Prostate gland (tissue), 2 donors: ENCODE measurements at regions not wholly inside any gene's neighbourhood (a gene's known extent, or its start where the extent isn't known, plus 50 kb on each side); places are given as distances from the start of the nearest gene placed in this dataset.

Experiments
- DNase-seq: peaks from one replicate; pipeline ENCODE4 v3.0.0-alpha.2; 2019; ENCODE audit warnings: low spot score
- H3K27ac ChIP-seq, 2 donors: fragments of 200-600 bp; sonication (generic); 2 replicates each; pipeline ENCODE4 v1.5.1; 2017 to 2019
- H3K27me3 ChIP-seq: fragments of 200-600 bp; sonication (generic); replicated peaks from 2 replicates; pipeline ENCODE4 v1.5.1; 2019; ENCODE audit not compliant: insufficient read depth
- H3K36me3 ChIP-seq, 2 donors: fragments of 200-600 bp; sonication (generic); 1 replicate in 1 of 2; 2 replicates in 1 of 2; pipeline versions ENCODE4 v1.5.1 to v1.8.1; 2017 to 2019
- H3K4me1 ChIP-seq: fragments of 200-600 bp; sonication (generic); replicated peaks from 2 replicates; pipeline ENCODE4 v1.5.1; 2019
- H3K4me3 ChIP-seq, 2 donors: fragments of 200-600 bp; sonication (generic); 2 replicates each; pipeline ENCODE4 v1.5.1; 2017 to 2019
- H3K9me3 ChIP-seq: fragments of 200-600 bp; sonication (generic); 2 replicates; pipeline ENCODE4 v1.5.1; 2017
- CTCF ChIP-seq, 4 experiments: fragments of 200-600 bp in 2 of 4; fragments of 450-650 bp in 2 of 4; sonication (generic) in 2 of 4; IDR thresholded peaks; 1 replicate in 3 of 4; 2 replicates in 1 of 4; pipeline ENCODE4 v1.5.1; 2016 to 2019; ENCODE audit warnings: antibody characterized with exemption in 4 of 4, mild to moderate bottlenecking in 2 of 4, moderate library complexity in 2 of 4
- POLR2A ChIP-seq: fragments of 450-650 bp; IDR thresholded peaks from one replicate; pipeline ENCODE4 v1.6.1; 2016; ENCODE audit warnings: antibody characterized with exemption, mild to moderate bottlenecking
- POLR2AphosphoS5 ChIP-seq: sonication (generic); formaldehyde crosslinking; IDR thresholded peaks from one replicate; pipeline ENCODE4 v1.6.1; 2017; ENCODE audit warnings: antibody characterized with exemption
- whole genome bisulfite sequencing: methylation state at CpG from one replicate; pipeline ENCODE4 v1.1.5; 2018; 5-methylcytosine and 5-hydroxymethylcytosine counted together
- intact Hi-C: fragments of 100-400 bp; cut with DNase I; formaldehyde crosslinking; loops from one replicate; pipeline ENCODE4 v1.14.2; 2022

- TF ChIP-seq POLR2A (no peak), CTCF (IDR thresholded peaks at IDR 0.05) (peak in 3 of 4 experiments; percentile 58 to 60 (median 59))
- no peaks in the 10 kb centered on the region for H3K9me3 ChIP-seq
- intact Hi-C loops: no loop called here
- no peaks in the 10 kb centered on the region for H3K4me1 ChIP-seq
- no peak overlapping the region for H3K4me3 ChIP-seq
- no peaks in the 10 kb centered on the region for H3K36me3 ChIP-seq
- no peak overlapping the region for H3K27ac ChIP-seq
- peak; percentile 43 for DNase-seq
- 62% methylated on average over 9 of the region's 9 CpGs for WGBS
- H3K27me3 ChIP-seq: no peaks in the 10 kb centered on the region
Measured at GRCh38 chr3:132210476-132211346, 106.5 kb upstream of the ACP3 start.

- TF ChIP-seq POLR2AphosphoS5: no peak
- no peak for TF ChIP-seq POLR2A
- no peak for TF ChIP-seq CTCF (IDR thresholded peaks at IDR 0.05)
- no peak overlapping the region for H3K4me3 ChIP-seq
Measured at GRCh38 chr3:132211896-132212295, 105.3 kb upstream of the ACP3 start.

GRCh38 chr3:132218817-132219755 lies 98.1 kb upstream of the ACP3 start:
- no peaks in the 10 kb centered on the region for H3K27me3 ChIP-seq
- no peak overlapping the region for H3K4me3 ChIP-seq
- WGBS: 21% methylated on average over 3 of the region's 3 CpGs
- no peaks in the 10 kb centered on the region for H3K9me3 ChIP-seq
- peaks cover 5% of the 10 kb centered on the region for H3K4me1 ChIP-seq
- TF ChIP-seq CTCF (IDR thresholded peaks at IDR 0.05) (no peak), POLR2A (no peak), POLR2AphosphoS5 (peak; percentile 73)
- peak; percentile 35 for DNase-seq
- no peaks in the 10 kb centered on the region for H3K36me3 ChIP-seq
- peak overlapping the region; percentile 72 to 91 for H3K27ac ChIP-seq
- intact Hi-C loops: no loop called here

More at GRCh38 chr3:132211896-132212295, 105.3 kb upstream of the ACP3 start:
- no peak for DNase-seq
- Histone ChIP-seq H3K27me3 (no peaks in the 10 kb centered on the region), H3K9me3 (no peaks in the 10 kb centered on the region), H3K4me1 (no peaks in the 10 kb centered on the region), H3K36me3 (no peaks in the 10 kb centered on the region), H3K27ac (no peak overlapping the region)
- intact Hi-C loops: no loop called here

- H3K27ac ChIP-seq: peak overlapping the region; percentile 72 to 91
- 40% methylated on average over 4 of the region's 4 CpGs for WGBS
- no peaks in the 10 kb centered on the region for H3K27me3 ChIP-seq
- no peak overlapping the region for H3K4me3 ChIP-seq
- peaks cover 5% of the 10 kb centered on the region for H3K4me1 ChIP-seq
- no peaks in the 10 kb centered on the region for H3K9me3 ChIP-seq
- H3K36me3 ChIP-seq: no peaks in the 10 kb centered on the region
- intact Hi-C loops: no loop called here
- no peak for DNase-seq
- TF ChIP-seq POLR2A (no peak), CTCF (IDR thresholded peaks at IDR 0.05) (no peak), POLR2AphosphoS5 (no peak)
Measured at GRCh38 chr3:132220986-132221385, 96.2 kb upstream of the ACP3 start.
